Muscle of arm (tissue), 1 donor: ENCODE measurements at regions not wholly inside any gene's neighbourhood (a gene's known extent, or its start where the extent isn't known, plus 50 kb on each side); places are given as distances from the start of the nearest gene placed in this dataset.

ENCODE experiments used
- DNase-seq: peaks from one replicate; pipeline ENCODE4 v3.0.0-alpha.2; 2013

- DNase-seq: no peak
These were observed 183.1 kb downstream of the GAS1 start for GRCh38 chr9:86764221-86764624.

- no peak for DNase-seq
These were observed 183.5 kb downstream of the GAS1 start for GRCh38 chr9:86763791-86764190.

GRCh38 chr9:86757382-86757720 lies 190.0 kb downstream of the GAS1 start:
- DNase-seq: no peak

GRCh38 chr9:86756576-86757381 lies 190.5 kb downstream of the GAS1 start:
- DNase-seq: no peak

- no peak for DNase-seq
These were observed 191.8 kb downstream of the GAS1 start for GRCh38 chr9:86755561-86755941.

- no peak for DNase-seq
These were observed 192.4 kb downstream of the GAS1 start for GRCh38 chr9:86754581-86755560.

- DNase-seq: no peak
These were observed 193.5 kb downstream of the GAS1 start for GRCh38 chr9:86753836-86754235.

- no peak for DNase-seq
These were observed 194.6 kb downstream of the GAS1 start for GRCh38 chr9:86752733-86753132.

GRCh38 chr9:86751956-86752355 lies 195.3 kb downstream of the GAS1 start:
- no peak for DNase-seq

- DNase-seq: no peak
These were observed 196.1 kb downstream of the GAS1 start for GRCh38 chr9:86751207-86751606.

- DNase-seq: peak; percentile 94
These were observed 197.4 kb downstream of the GAS1 start for GRCh38 chr9:86749894-86750255.

- peak; percentile 81 for DNase-seq
These were observed 198.0 kb downstream of the GAS1 start for GRCh38 chr9:86749161-86749893.

GRCh38 chr9:86747711-86748110 lies 199.6 kb downstream of the GAS1 start:
- DNase-seq: no peak

GRCh38 chr9:86741311-86742208 lies 205.7 kb downstream of the GAS1 start:
- no peak for DNase-seq

GRCh38 chr9:86735772-86736458 lies 211.4 kb downstream of the GAS1 start:
- no peak for DNase-seq

GRCh38 chr9:86734771-86735170 lies 212.5 kb downstream of the GAS1 start:
- no peak for DNase-seq

GRCh38 chr9:86733929-86734328 lies 213.4 kb downstream of the GAS1 start:
- DNase-seq: no peak

GRCh38 chr9:86732514-86733171 lies 214.7 kb downstream of the GAS1 start:
- DNase-seq: peak; percentile 84

GRCh38 chr9:86731511-86732063 lies 215.7 kb downstream of the GAS1 start:
- no peak for DNase-seq
